ENCODE measurements at regions not wholly inside any gene's neighbourhood (a gene's known extent, or its start where the extent isn't known, plus 50 kb on each side); places are given as distances from the start of the nearest gene placed in this dataset.

GRCh38 chr7:96591159-96591899 is 118.3 kb downstream of the SEM1 start:
- Mint-ChIP-seq H3K4me1 (ENCODE audit: unreplicated experiment) (peaks cover 9% of the 10 kb centered on the region), H3K4me3 (ENCODE audit: unreplicated experiment) (no peak overlapping the region), H3K36me3 (ENCODE audit: unreplicated experiment) (no peaks in the 10 kb centered on the region), H3K27ac (ENCODE audit: unreplicated experiment) (no peak overlapping the region), H3K27me3 (ENCODE audit: unreplicated experiment) (peaks cover 11% of the 10 kb centered on the region), H3K9me3 (ENCODE audit: unreplicated experiment) (no peaks in the 10 kb centered on the region)
- no peak for TF ChIP-seq CTCF (IDR thresholded peaks at IDR 0.05)
- DNase-seq (ENCODE audit: extremely low spot score, unreplicated experiment), result no peak

GRCh38 chr7:96589038-96589437 is 120.6 kb downstream of the SEM1 start:
- no peaks in the 10 kb centered on the region for H3K9me3 Mint-ChIP-seq (ENCODE audit: unreplicated experiment)
- DNase-seq (ENCODE audit: extremely low spot score, unreplicated experiment), result no peak
- peaks cover 6% of the 10 kb centered on the region for H3K4me1 Mint-ChIP-seq (ENCODE audit: unreplicated experiment)
- no peak overlapping the region for H3K4me3 Mint-ChIP-seq (ENCODE audit: unreplicated experiment)
- TF ChIP-seq CTCF (IDR thresholded peaks at IDR 0.05), result no peak
- no peaks in the 10 kb centered on the region for H3K36me3 Mint-ChIP-seq (ENCODE audit: unreplicated experiment)
- H3K27me3 Mint-ChIP-seq (ENCODE audit: unreplicated experiment), result peaks cover 11% of the 10 kb centered on the region
- no peak overlapping the region for H3K27ac Mint-ChIP-seq (ENCODE audit: unreplicated experiment)

DNA sequence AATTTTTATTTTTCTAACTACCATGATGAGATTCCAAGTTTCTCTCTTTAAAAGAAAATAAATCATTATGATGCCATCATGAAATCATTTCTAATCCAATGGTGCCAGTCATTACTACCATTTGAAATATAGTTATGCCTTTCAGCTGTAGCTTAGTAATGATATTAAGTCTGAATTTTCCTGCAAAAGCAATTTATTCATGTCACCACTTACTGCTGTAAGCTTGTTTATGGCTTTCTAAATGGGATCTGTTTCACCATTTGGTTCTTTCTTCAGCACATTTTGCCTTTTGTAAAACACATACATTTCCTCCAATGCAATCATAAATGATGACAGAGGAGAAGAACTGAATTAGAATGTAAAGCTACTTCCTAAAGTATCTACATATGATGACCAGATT is 130.5 kb downstream of the SEM1 start:
- Mint-ChIP-seq H3K4me1 (ENCODE audit: unreplicated experiment) (no peaks in the 10 kb centered on the region), H3K36me3 (ENCODE audit: unreplicated experiment) (no peaks in the 10 kb centered on the region), H3K27ac (ENCODE audit: unreplicated experiment) (no peak overlapping the region), H3K27me3 (ENCODE audit: unreplicated experiment) (no peaks in the 10 kb centered on the region), H3K4me3 (ENCODE audit: unreplicated experiment) (no peak overlapping the region), H3K9me3 (ENCODE audit: unreplicated experiment) (peaks cover 4% of the 10 kb centered on the region)
- no peak for DNase-seq (ENCODE audit: extremely low spot score, unreplicated experiment)
- TF ChIP-seq CTCF (IDR thresholded peaks at IDR 0.05), result no peak

- no peak overlapping the region for H3K27ac Mint-ChIP-seq (ENCODE audit: unreplicated experiment)
- no peak for DNase-seq (ENCODE audit: extremely low spot score, unreplicated experiment)
- no peak for TF ChIP-seq CTCF (IDR thresholded peaks at IDR 0.05)
- H3K27me3 Mint-ChIP-seq (ENCODE audit: unreplicated experiment), result no peaks in the 10 kb centered on the region
- H3K4me1 Mint-ChIP-seq (ENCODE audit: unreplicated experiment), result no peaks in the 10 kb centered on the region
- no peak overlapping the region for H3K4me3 Mint-ChIP-seq (ENCODE audit: unreplicated experiment)
- no peaks in the 10 kb centered on the region for H3K36me3 Mint-ChIP-seq (ENCODE audit: unreplicated experiment)
- peaks cover 4% of the 10 kb centered on the region for H3K9me3 Mint-ChIP-seq (ENCODE audit: unreplicated experiment)
Measured at GRCh38 chr7:96578606-96579005, 131.0 kb downstream of the SEM1 start.

DNA sequence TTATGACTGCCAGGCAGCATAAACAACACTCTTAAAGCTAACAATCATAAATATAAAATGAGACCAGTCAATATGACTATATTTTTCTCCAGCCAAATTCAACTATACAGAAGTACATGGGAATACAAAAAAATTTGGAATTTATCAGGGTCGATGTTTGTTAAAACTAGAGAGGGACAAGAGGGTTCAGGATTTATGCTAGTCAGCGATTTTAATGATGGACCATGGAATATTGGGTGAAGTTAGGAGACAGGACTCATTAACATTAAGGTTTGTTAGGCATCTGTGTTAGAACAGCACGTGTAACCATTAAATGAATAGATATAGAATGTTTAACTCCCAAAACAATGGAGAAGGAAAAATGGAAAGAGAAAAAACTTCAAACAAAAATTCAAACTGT is 146.2 kb downstream of the SEM1 start:
- Mint-ChIP-seq H3K27me3 (ENCODE audit: unreplicated experiment) (no peaks in the 10 kb centered on the region), H3K4me3 (ENCODE audit: unreplicated experiment) (no peak overlapping the region), H3K36me3 (ENCODE audit: unreplicated experiment) (no peaks in the 10 kb centered on the region), H3K4me1 (ENCODE audit: unreplicated experiment) (peaks cover 3% of the 10 kb centered on the region), H3K27ac (ENCODE audit: unreplicated experiment) (no peak overlapping the region), H3K9me3 (ENCODE audit: unreplicated experiment) (no peaks in the 10 kb centered on the region)
- no peak for DNase-seq (ENCODE audit: extremely low spot score, unreplicated experiment)
- TF ChIP-seq CTCF (IDR thresholded peaks at IDR 0.05), result no peak

Measured in osteocyte (in vitro differentiated cells).